ENCODE measurements at regions not wholly inside any gene's neighbourhood (a gene's known extent, or its start where the extent isn't known, plus 50 kb on each side); places are given as distances from the start of the nearest gene placed in this dataset.

GRCh38 chr13:74414458-74414857 lies 280.3 kb upstream of the KLF12 start:
- TF ChIP-seq TEAD1 (CRISPR knock-in tag; IDR thresholded peaks at IDR 0.05) (no peak), ZNF425 (CRISPR knock-in tag; conservative IDR thresholded peaks at IDR 0.05) (no peak), ZNF263 (CRISPR knock-in tag; IDR thresholded peaks at IDR 0.05; ENCODE audit: low read depth) (no peak), TP53 (CRISPR knock-in tag; IDR thresholded peaks at IDR 0.05) (no peak), ZNF423 (CRISPR knock-in tag; IDR thresholded peaks at IDR 0.05) (no peak), CREB1 (CRISPR knock-in tag; IDR thresholded peaks at IDR 0.05) (no peak), ZNF138 (CRISPR knock-in tag; conservative IDR thresholded peaks at IDR 0.05) (no peak), CDX4 (CRISPR knock-in tag; IDR thresholded peaks at IDR 0.05; ENCODE audit: borderline replicate concordance) (no peak), ZBTB21 (CRISPR knock-in tag; IDR thresholded peaks at IDR 0.05; ENCODE audit: borderline replicate concordance) (no peak)
- Mint-ChIP-seq H3K36me3 (0 out of 2 replicates have a peak, but pooled peaks cover 3% of the 10 kb centered on the region), H3K4me1 (no peaks in the 10 kb centered on the region), H3K27ac (no peak overlapping the region), H3K27me3 (ENCODE audit: low read depth) (no peaks in the 10 kb centered on the region), H3K9me3 (peaks cover 25% of the 10 kb centered on the region), H3K4me3 (no peak overlapping the region)
- CTCF ChIA-PET = no interaction called here
- POLR2A ChIA-PET = no interaction called here
- ATAC-seq = no peak
- DNase-seq (ENCODE audit: low spot score) = no peak

GRCh38 chr13:74413482-74413881 lies 279.3 kb upstream of the KLF12 start:
- H3K4me3 Mint-ChIP-seq = no peak overlapping the region
- ChIA-PET CTCF (no interaction called here), POLR2A (no interaction called here)
- ATAC-seq = no peak
- no peaks in the 10 kb centered on the region for H3K4me1 Mint-ChIP-seq
- H3K27ac Mint-ChIP-seq = no peak overlapping the region
- DNase-seq (ENCODE audit: low spot score) = no peak
- no peaks in the 10 kb centered on the region for H3K27me3 Mint-ChIP-seq (ENCODE audit: low read depth)
- 0 out of 2 replicates have a peak, but pooled peaks cover 3% of the 10 kb centered on the region for H3K36me3 Mint-ChIP-seq
- peaks cover 25% of the 10 kb centered on the region for H3K9me3 Mint-ChIP-seq
- no peak for TF ChIP-seq IRF1 (CRISPR knock-in tag; IDR thresholded peaks at IDR 0.05)
- TF ChIP-seq ZSCAN18 (CRISPR knock-in tag; IDR thresholded peaks at IDR 0.05) = no peak
- no peak for TF ChIP-seq E2F5 (CRISPR knock-in tag; IDR thresholded peaks at IDR 0.05)
- TF ChIP-seq TP53 (CRISPR knock-in tag; IDR thresholded peaks at IDR 0.05) = no peak
- TF ChIP-seq EMX1 (CRISPR knock-in tag; IDR thresholded peaks at IDR 0.05) = no peak
- TF ChIP-seq ZBTB21 (CRISPR knock-in tag; IDR thresholded peaks at IDR 0.05; ENCODE audit: borderline replicate concordance) = no peak
- TF ChIP-seq ZNF396 (CRISPR knock-in tag; IDR thresholded peaks at IDR 0.05; ENCODE audit: borderline replicate concordance) = no peak
- TF ChIP-seq ERG (CRISPR knock-in tag; IDR thresholded peaks at IDR 0.05) = no peak
- no peak for TF ChIP-seq MLX (CRISPR knock-in tag; IDR thresholded peaks at IDR 0.05)
- no peak for TF ChIP-seq STAT6 (CRISPR knock-in tag; conservative IDR thresholded peaks at IDR 0.05; ENCODE audit: low read depth)
- TF ChIP-seq IRF2 (CRISPR knock-in tag; IDR thresholded peaks at IDR 0.05; ENCODE audit: borderline replicate concordance, low read depth) = no peak
- TF ChIP-seq E2F1 (CRISPR knock-in tag; IDR thresholded peaks at IDR 0.05) = no peak
- no peak for TF ChIP-seq KAT7 (CRISPR knock-in tag; IDR thresholded peaks at IDR 0.05; ENCODE audit: borderline replicate concordance)
- TF ChIP-seq ZNF317 (CRISPR knock-in tag; IDR thresholded peaks at IDR 0.05; ENCODE audit: borderline replicate concordance, low read depth) = no peak
- no peak for TF ChIP-seq RELA (CRISPR knock-in tag; IDR thresholded peaks at IDR 0.05; ENCODE audit: borderline replicate concordance)
- no peak for TF ChIP-seq MXD4 (CRISPR knock-in tag; IDR thresholded peaks at IDR 0.05; ENCODE audit: borderline replicate concordance)
- no peak for TF ChIP-seq SP1 (CRISPR knock-in tag; conservative IDR thresholded peaks at IDR 0.05)

All from WTC11 (cell line).